DMS79 treated with DMSO at 0.1 percent for 48 hours (cell line): ENCODE measurements at regions not wholly inside any gene's neighbourhood (a gene's known extent, or its start where the extent isn't known, plus 50 kb on each side); places are given as distances from the start of the nearest gene placed in this dataset.
"Not testable (repeated sequence)": the region's sequence is repeated elsewhere in the genome, so short reads cannot be mapped to it uniquely, and the experiment has no call there.

Experiments used
- DNase-seq: peaks from one replicate; lab custom pipeline; 2025; lab: John Stamatoyannopoulos, UW

GRCh38 chr2:240191001-240191400 lies 50.5 kb upstream of the OTOS start:
- DNase-seq = no peak

- no peak for DNase-seq
Measured at GRCh38 chr2:240192661-240193060, 52.2 kb upstream of the OTOS start.

- DNase-seq = not testable (repeated sequence)
Measured at GRCh38 chr2:240194341-240194762, 53.9 kb upstream of the OTOS start.

- no peak for DNase-seq
Measured at GRCh38 chr2:240195316-240195861, 54.9 kb upstream of the OTOS start.

GRCh38 chr2:240196716-240197461 lies 56.4 kb upstream of the OTOS start:
- no peak for DNase-seq

- DNase-seq = no peak
Measured at GRCh38 chr2:240197462-240198139, 57.1 kb upstream of the OTOS start.

- DNase-seq = no peak
Measured at GRCh38 chr2:240198226-240198625, 57.8 kb upstream of the OTOS start.

GRCh38 chr2:240199133-240199870 lies 58.8 kb upstream of the OTOS start:
- no peak for DNase-seq

- DNase-seq = no peak
Measured at GRCh38 chr2:240200230-240201051, 60.0 kb upstream of the OTOS start.

- no peak for DNase-seq
Measured at GRCh38 chr2:240201866-240202265, 61.4 kb upstream of the OTOS start.

GRCh38 chr2:240202586-240202985 lies 62.1 kb upstream of the OTOS start:
- no peak for DNase-seq

GRCh38 chr2:240203031-240203787 lies 62.8 kb upstream of the OTOS start:
- DNase-seq = no peak

- DNase-seq = no peak
Measured at GRCh38 chr2:240203788-240204270, 63.4 kb upstream of the OTOS start.

GRCh38 chr2:240204431-240205276 lies 64.2 kb upstream of the OTOS start:
- no peak for DNase-seq

GRCh38 chr2:240205348-240205747 lies 64.9 kb upstream of the OTOS start:
- no peak for DNase-seq

- DNase-seq = no peak
Measured at GRCh38 chr2:240205772-240206171, 65.3 kb upstream of the OTOS start.

GRCh38 chr2:240206630-240207029 lies 66.2 kb upstream of the OTOS start:
- no peak for DNase-seq

GRCh38 chr2:240207661-240208060 lies 67.2 kb upstream of the OTOS start:
- no peak for DNase-seq

GRCh38 chr2:240208096-240208495 lies 67.6 kb upstream of the OTOS start:
- no peak for DNase-seq
